ENCODE measurements at regions not wholly inside any gene's neighbourhood (a gene's known extent, or its start where the extent isn't known, plus 50 kb on each side); places are given as distances from the start of the nearest gene placed in this dataset.

- CTCF ChIA-PET: no interaction called here
- 100% methylated on average over 2 of the region's 3 CpGs for WGBS (ENCODE audit: insufficient coverage)
- no peak for DNase-seq
Observed at GRCh38 chr6:147621263-147621662, 112.8 kb downstream of the SAMD5 start.

DNA sequence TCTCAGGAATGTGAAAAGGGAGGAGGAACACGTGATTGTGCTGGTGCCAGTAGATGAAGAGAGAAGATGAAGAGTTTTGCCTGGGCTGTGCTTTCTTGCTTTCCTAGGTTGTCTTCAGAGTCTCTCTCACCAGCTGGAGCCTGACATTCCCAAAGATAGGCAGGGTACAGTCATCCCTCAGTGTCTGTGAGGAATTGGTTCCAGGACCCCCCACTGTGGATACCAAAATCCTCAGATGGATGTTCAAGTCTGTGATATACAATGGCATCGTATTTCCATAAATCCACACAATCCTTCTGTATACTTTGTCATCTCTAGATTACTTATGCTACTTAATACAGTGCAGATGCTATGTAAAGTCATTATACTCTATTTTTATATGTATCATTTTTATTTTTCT lies 113.5 kb downstream of the SAMD5 start:
- H3K4me3 ChIP-seq (ENCODE audit: control insufficient read depth in 1 of 7, extremely low read depth in 1 of 7, insufficient read depth in 4 of 7, low read depth in 2 of 7, low read length in 6 of 7): no peak overlapping the region
- H3K9me3 ChIP-seq (ENCODE audit: control extremely low read depth in 1 of 5, control insufficient read depth in 4 of 5, insufficient read depth in 2 of 5, low read depth in 1 of 5, low read length in 4 of 5): peaks cover 0 to 2% (median 0%) of the 10 kb centered on the region in 5 experiments
- no peak overlapping the region for H3K27ac ChIP-seq (ENCODE audit: insufficient read depth in 1 of 2, low read depth in 1 of 2, low read length in 2 of 2, poor library complexity in 1 of 2, severe bottlenecking in 2 of 2)
- no peaks in the 10 kb centered on the region for H3K4me1 ChIP-seq (ENCODE audit: control extremely low read depth in 1 of 4, control insufficient read depth in 4 of 4, insufficient read depth in 4 of 4, low read length in 3 of 4)
- H3K36me3 ChIP-seq (ENCODE audit: control insufficient read depth in 4 of 4, insufficient read depth in 4 of 4, low read length in 3 of 4): no peaks in the 10 kb centered on the region
- WGBS (ENCODE audit: insufficient coverage): 100% methylated on average over 1 of the region's 2 CpGs
- ChIA-PET POLR2A (no interaction called here), CTCF (no interaction called here)
- peaks cover 0 to 9% (median 0%) of the 10 kb centered on the region in 5 experiments for H3K27me3 ChIP-seq (replicated peaks in 2 of 5; ENCODE audit: control insufficient read depth in 4 of 5, insufficient read depth in 5 of 5, low read length in 4 of 5)
- DNase-seq: no peak

More at GRCh38 chr6:147621263-147621662, 112.8 kb downstream of the SAMD5 start:
- no peak overlapping the region for H3K4me3 ChIP-seq (ENCODE audit: control insufficient read depth in 1 of 7, extremely low read depth in 1 of 7, insufficient read depth in 4 of 7, low read depth in 2 of 7, low read length in 6 of 7)
- H3K9me3 ChIP-seq (ENCODE audit: control extremely low read depth in 1 of 5, control insufficient read depth in 4 of 5, insufficient read depth in 2 of 5, low read depth in 1 of 5, low read length in 4 of 5): peaks cover 0 to 2% (median 0%) of the 10 kb centered on the region in 5 experiments
- POLR2A ChIA-PET: no interaction called here
- no peaks in the 10 kb centered on the region for H3K4me1 ChIP-seq (ENCODE audit: control extremely low read depth in 1 of 4, control insufficient read depth in 4 of 4, insufficient read depth in 4 of 4, low read length in 3 of 4)
- peaks cover 0 to 9% (median 0%) of the 10 kb centered on the region in 5 experiments for H3K27me3 ChIP-seq (replicated peaks in 2 of 5; ENCODE audit: control insufficient read depth in 4 of 5, insufficient read depth in 5 of 5, low read length in 4 of 5)
- no peak overlapping the region for H3K27ac ChIP-seq (ENCODE audit: insufficient read depth in 1 of 2, low read depth in 1 of 2, low read length in 2 of 2, poor library complexity in 1 of 2, severe bottlenecking in 2 of 2)
- H3K36me3 ChIP-seq (ENCODE audit: control insufficient read depth in 4 of 4, insufficient read depth in 4 of 4, low read length in 3 of 4): no peaks in the 10 kb centered on the region

- H3K9me3 ChIP-seq (ENCODE audit: control extremely low read depth in 1 of 5, control insufficient read depth in 4 of 5, insufficient read depth in 2 of 5, low read depth in 1 of 5, low read length in 4 of 5): peaks cover 0 to 2% (median 0%) of the 10 kb centered on the region in 5 experiments
- H3K27ac ChIP-seq (ENCODE audit: insufficient read depth in 1 of 2, low read depth in 1 of 2, low read length in 2 of 2, poor library complexity in 1 of 2, severe bottlenecking in 2 of 2): no peak overlapping the region
- POLR2A ChIA-PET: no interaction called here
- no peak overlapping the region for H3K4me3 ChIP-seq (ENCODE audit: control insufficient read depth in 1 of 7, extremely low read depth in 1 of 7, insufficient read depth in 4 of 7, low read depth in 2 of 7, low read length in 6 of 7)
- WGBS (ENCODE audit: insufficient coverage): 96% methylated on average over 7 of the region's 7 CpGs
- DNase-seq: no peak
- no peaks in the 10 kb centered on the region for H3K36me3 ChIP-seq (ENCODE audit: control insufficient read depth in 4 of 4, insufficient read depth in 4 of 4, low read length in 3 of 4)
- peaks cover 0 to 4% (median 0%) of the 10 kb centered on the region in 5 experiments for H3K27me3 ChIP-seq (replicated peaks in 2 of 5; ENCODE audit: control insufficient read depth in 4 of 5, insufficient read depth in 5 of 5, low read length in 4 of 5)
- peaks cover 0 to 3% (median 0%) of the 10 kb centered on the region in 4 experiments for H3K4me1 ChIP-seq (ENCODE audit: control extremely low read depth in 1 of 4, control insufficient read depth in 4 of 4, insufficient read depth in 4 of 4, low read length in 3 of 4)
- CTCF ChIA-PET: no interaction called here
Observed at GRCh38 chr6:147624946-147625515, 116.5 kb downstream of the SAMD5 start.

DNA sequence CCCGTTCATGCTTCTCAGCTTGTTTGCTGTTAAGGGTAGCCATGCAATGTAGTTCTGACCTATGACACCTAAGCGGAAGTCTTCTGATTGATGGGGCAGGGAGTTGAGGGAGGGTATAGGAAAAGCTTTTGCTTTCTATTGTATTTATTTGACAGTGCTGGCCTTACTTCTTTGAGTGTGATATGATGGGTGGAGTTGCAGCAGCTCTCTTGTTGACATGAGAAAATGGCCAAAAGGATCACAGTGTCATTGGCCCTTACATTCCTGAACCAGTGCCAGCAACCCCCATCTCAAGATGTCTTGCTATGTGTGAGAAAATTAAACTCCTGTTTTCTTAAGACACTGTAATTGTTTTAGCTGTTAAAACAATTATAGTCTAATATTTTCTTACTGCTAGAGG lies 117.5 kb downstream of the SAMD5 start:
- Histone ChIP-seq H3K4me1 (ENCODE audit: control extremely low read depth in 1 of 4, control insufficient read depth in 4 of 4, insufficient read depth in 4 of 4, low read length in 3 of 4) (peaks cover 0 to 3% (median 0%) of the 10 kb centered on the region in 4 experiments), H3K27me3 (replicated peaks in 2 of 5; ENCODE audit: control insufficient read depth in 4 of 5, insufficient read depth in 5 of 5, low read length in 4 of 5) (peaks cover 0 to 4% (median 0%) of the 10 kb centered on the region in 5 experiments), H3K9me3 (ENCODE audit: control extremely low read depth in 1 of 5, control insufficient read depth in 4 of 5, insufficient read depth in 2 of 5, low read depth in 1 of 5, low read length in 4 of 5) (peaks cover 0 to 2% (median 0%) of the 10 kb centered on the region in 5 experiments), H3K36me3 (ENCODE audit: control insufficient read depth in 4 of 4, insufficient read depth in 4 of 4, low read length in 3 of 4) (no peaks in the 10 kb centered on the region), H3K27ac (ENCODE audit: insufficient read depth in 1 of 2, low read depth in 1 of 2, low read length in 2 of 2, poor library complexity in 1 of 2, severe bottlenecking in 2 of 2) (no peak overlapping the region), H3K4me3 (ENCODE audit: control insufficient read depth in 1 of 7, extremely low read depth in 1 of 7, insufficient read depth in 4 of 7, low read depth in 2 of 7, low read length in 6 of 7) (no peak overlapping the region)
- DNase-seq: no peak
- ChIA-PET CTCF (no interaction called here), POLR2A (interaction anchor here (0.6 kb wide), 1 partner anchor 99 kb away, joined by 5 read pairs; no protein-coding TSS in a partner anchor)
- 100% methylated on average over 2 of the region's 2 CpGs for WGBS (ENCODE audit: insufficient coverage)

- Histone ChIP-seq H3K27ac (ENCODE audit: insufficient read depth in 1 of 2, low read depth in 1 of 2, low read length in 2 of 2, poor library complexity in 1 of 2, severe bottlenecking in 2 of 2) (no peak overlapping the region), H3K9me3 (ENCODE audit: control extremely low read depth in 1 of 5, control insufficient read depth in 4 of 5, insufficient read depth in 2 of 5, low read depth in 1 of 5, low read length in 4 of 5) (peaks cover 0 to 2% (median 0%) of the 10 kb centered on the region in 5 experiments), H3K36me3 (ENCODE audit: control insufficient read depth in 4 of 4, insufficient read depth in 4 of 4, low read length in 3 of 4) (no peaks in the 10 kb centered on the region), H3K4me1 (ENCODE audit: control extremely low read depth in 1 of 4, control insufficient read depth in 4 of 4, insufficient read depth in 4 of 4, low read length in 3 of 4) (peaks cover 0 to 3% (median 0%) of the 10 kb centered on the region in 4 experiments), H3K4me3 (ENCODE audit: control insufficient read depth in 1 of 7, extremely low read depth in 1 of 7, insufficient read depth in 4 of 7, low read depth in 2 of 7, low read length in 6 of 7) (no peak overlapping the region), H3K27me3 (replicated peaks in 2 of 5; ENCODE audit: control insufficient read depth in 4 of 5, insufficient read depth in 5 of 5, low read length in 4 of 5) (peaks cover 0 to 2% (median 0%) of the 10 kb centered on the region in 5 experiments)
- CTCF ChIA-PET: no interaction called here
- no peak for DNase-seq
- 60% methylated on average over 2 of the region's 4 CpGs for WGBS (ENCODE audit: insufficient coverage)
- POLR2A ChIA-PET: no interaction called here
Observed at GRCh38 chr6:147627411-147627810, 118.9 kb downstream of the SAMD5 start.

DNA sequence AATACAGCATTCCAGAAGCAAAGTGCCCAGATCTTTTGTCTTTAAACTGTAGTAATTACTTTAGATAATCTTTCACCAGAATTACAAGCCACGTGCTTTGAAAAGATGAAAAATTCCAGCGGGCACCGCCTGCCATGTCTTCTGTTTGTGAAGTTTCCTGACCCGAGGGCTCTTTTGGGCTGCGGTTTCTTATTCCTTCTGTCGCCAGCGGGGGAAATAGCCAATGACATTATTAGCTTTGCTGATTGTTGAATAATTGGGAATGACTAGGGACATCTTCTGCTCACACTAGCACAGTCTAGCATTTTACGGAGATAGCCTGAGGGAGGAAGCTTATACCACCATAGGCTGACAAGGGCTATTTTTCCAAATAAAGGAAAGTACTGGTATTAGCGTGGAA lies 124.7 kb downstream of the SAMD5 start:
- H3K4me1 ChIP-seq (ENCODE audit: control extremely low read depth in 1 of 4, control insufficient read depth in 4 of 4, insufficient read depth in 4 of 4, low read length in 3 of 4): no peaks in the 10 kb centered on the region
- no peak for DNase-seq
- H3K9me3 ChIP-seq (ENCODE audit: control extremely low read depth in 1 of 5, control insufficient read depth in 4 of 5, insufficient read depth in 2 of 5, low read depth in 1 of 5, low read length in 4 of 5): peaks cover 0 to 14% (median 0%) of the 10 kb centered on the region in 5 experiments
- no peak overlapping the region for H3K4me3 ChIP-seq (ENCODE audit: control insufficient read depth in 1 of 7, extremely low read depth in 1 of 7, insufficient read depth in 4 of 7, low read depth in 2 of 7, low read length in 6 of 7)
- ChIA-PET POLR2A (no interaction called here), CTCF (no interaction called here)
- H3K27ac ChIP-seq (ENCODE audit: insufficient read depth in 1 of 2, low read depth in 1 of 2, low read length in 2 of 2, poor library complexity in 1 of 2, severe bottlenecking in 2 of 2): no peak overlapping the region
- WGBS (ENCODE audit: insufficient coverage): 100% methylated on average over 3 of the region's 9 CpGs
- H3K27me3 ChIP-seq (replicated peaks in 2 of 5; ENCODE audit: control insufficient read depth in 4 of 5, insufficient read depth in 5 of 5, low read length in 4 of 5): no peaks in the 10 kb centered on the region
- no peaks in the 10 kb centered on the region for H3K36me3 ChIP-seq (ENCODE audit: control insufficient read depth in 4 of 4, insufficient read depth in 4 of 4, low read length in 3 of 4)

DNA sequence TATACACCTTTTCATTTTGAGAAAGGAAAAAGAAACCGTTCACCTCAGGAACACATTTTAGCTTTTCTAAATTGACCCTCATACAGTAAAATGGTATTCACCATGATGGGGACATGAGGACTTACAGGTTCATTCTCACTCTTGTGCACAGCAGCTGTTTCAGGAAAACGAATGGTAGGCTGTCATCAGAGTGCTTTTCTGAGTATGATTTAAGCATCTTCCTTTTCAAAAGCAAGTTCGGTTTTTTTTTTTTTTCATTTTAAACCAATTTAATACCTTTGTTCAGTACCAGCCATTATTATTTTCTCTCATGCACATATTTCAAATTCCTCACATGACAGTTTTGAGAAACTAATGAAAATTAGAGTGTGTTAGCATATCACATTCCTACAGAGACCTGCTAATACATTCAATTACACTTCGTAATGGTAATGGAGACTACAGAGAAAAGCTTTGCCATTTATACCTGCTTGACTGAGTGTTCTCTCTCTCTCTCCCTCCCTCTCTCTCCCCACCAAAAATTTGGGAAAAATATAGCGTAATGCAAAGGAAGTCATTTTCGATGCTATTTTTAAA lies 129.2 kb downstream of the SAMD5 start:
- Histone ChIP-seq H3K27me3 (replicated peaks in 2 of 5; ENCODE audit: control insufficient read depth in 4 of 5, insufficient read depth in 5 of 5, low read length in 4 of 5) (peaks cover 0 to 7% (median 4%) of the 10 kb centered on the region in 5 experiments), H3K4me3 (ENCODE audit: control insufficient read depth in 1 of 7, extremely low read depth in 1 of 7, insufficient read depth in 4 of 7, low read depth in 2 of 7, low read length in 6 of 7) (no peak overlapping the region), H3K27ac (ENCODE audit: insufficient read depth in 1 of 2, low read depth in 1 of 2, low read length in 2 of 2, poor library complexity in 1 of 2, severe bottlenecking in 2 of 2) (no peak overlapping the region), H3K9me3 (ENCODE audit: control extremely low read depth in 1 of 5, control insufficient read depth in 4 of 5, insufficient read depth in 2 of 5, low read depth in 1 of 5, low read length in 4 of 5) (peaks cover 0 to 14% (median 0%) of the 10 kb centered on the region in 5 experiments), H3K4me1 (ENCODE audit: control extremely low read depth in 1 of 4, control insufficient read depth in 4 of 4, insufficient read depth in 4 of 4, low read length in 3 of 4) (no peaks in the 10 kb centered on the region), H3K36me3 (ENCODE audit: control insufficient read depth in 4 of 4, insufficient read depth in 4 of 4, low read length in 3 of 4) (no peaks in the 10 kb centered on the region)
- no peak for DNase-seq
- ChIA-PET POLR2A (no interaction called here), CTCF (no interaction called here)
- 96% methylated on average over 4 of the region's 6 CpGs for WGBS (ENCODE audit: insufficient coverage)

Data from common myeloid progenitor, CD34-positive (primary cell).